ENCODE measurements at regions not wholly inside any gene's neighbourhood (a gene's known extent, or its start where the extent isn't known, plus 50 kb on each side); places are given as distances from the start of the nearest gene placed in this dataset.

- FAIRE-seq = no peak
Measured at GRCh38 chr5:3361811-3362605, 233.6 kb upstream of the IRX1 start.

- no peak for FAIRE-seq
Measured at GRCh38 chr5:3359642-3360041, 236.0 kb upstream of the IRX1 start.

- FAIRE-seq = no peak
Measured at GRCh38 chr5:3357291-3357690, 238.3 kb upstream of the IRX1 start.

- FAIRE-seq = no peak
Measured at GRCh38 chr5:3356016-3356415, 239.6 kb upstream of the IRX1 start.

- FAIRE-seq = no peak
Measured at GRCh38 chr5:3355126-3355525, 240.5 kb upstream of the IRX1 start.

GRCh38 chr5:3354606-3355005 is 241.0 kb upstream of the IRX1 start:
- no peak for FAIRE-seq

- no peak for FAIRE-seq
Measured at GRCh38 chr5:3353561-3353960, 242.1 kb upstream of the IRX1 start.

- no peak for FAIRE-seq
Measured at GRCh38 chr5:3352711-3353110, 242.9 kb upstream of the IRX1 start.

GRCh38 chr5:3351581-3352442 is 243.8 kb upstream of the IRX1 start:
- no peak for FAIRE-seq

GRCh38 chr5:3350781-3351180 is 244.9 kb upstream of the IRX1 start:
- FAIRE-seq = no peak

GRCh38 chr5:3349704-3350565 is 245.7 kb upstream of the IRX1 start:
- no peak for FAIRE-seq

- FAIRE-seq = no peak
Measured at GRCh38 chr5:3348576-3349535, 246.8 kb upstream of the IRX1 start.

GRCh38 chr5:3347741-3348140 is 247.9 kb upstream of the IRX1 start:
- FAIRE-seq = no peak

- no peak for FAIRE-seq
Measured at GRCh38 chr5:3346111-3346820, 249.4 kb upstream of the IRX1 start.

GRCh38 chr5:3345195-3345594 is 250.4 kb upstream of the IRX1 start:
- FAIRE-seq = no peak

GRCh38 chr5:3344671-3345070 is 251.0 kb upstream of the IRX1 start:
- FAIRE-seq = no peak

- FAIRE-seq = no peak
Measured at GRCh38 chr5:3343911-3344310, 251.7 kb upstream of the IRX1 start.

- no peak for FAIRE-seq
Measured at GRCh38 chr5:3343211-3343610, 252.4 kb upstream of the IRX1 start.

GRCh38 chr5:3342271-3343100 is 253.1 kb upstream of the IRX1 start:
- FAIRE-seq = no peak

All from endometrium (tissue), 2 donors.